IMR-90 (cell line): ENCODE measurements at regions not wholly inside any gene's neighbourhood (a gene's known extent, or its start where the extent isn't known, plus 50 kb on each side); places are given as distances from the start of the nearest gene placed in this dataset.

Experiments used
- ATAC-seq: fragments of 200-7000 bp; cut with Tn5 transposase; 2 replicates; pipeline ENCODE4 v1.9.1; 2020; ENCODE audit warnings: low read depth, mild to moderate bottlenecking, moderate library complexity
- BruUV-seq: library from RNA; stranded (reverse); fragments of 400-500 nt; replicated peaks from 2 replicates; lab custom pipeline; 2021; lab: Mats Ljungman, UMichigan
- CTCF ChIA-PET: fragments of 300-600 bp; formaldehyde crosslinking; extraction: SDS; loops from one replicate; lab custom pipeline; 2021; ENCODE audit warnings: antibody characterized with exemption; lab: Yijun Ruan, JAX
- POLR2A ChIA-PET: fragments of 300-600 bp; sonication (Branson Sonifier 250); formaldehyde crosslinking; loops from one replicate; lab custom pipeline; 2022; ENCODE audit warnings: antibody characterized with exemption; ENCODE audit not compliant: unreplicated experiment; lab: Charles Lee
- DNase-seq: peaks from one replicate; pipeline ENCODE4 v3.0.0; 2013
- H2AFZ ChIP-seq: replicated peaks from 2 replicates; pipeline ENCODE3; 2013; ENCODE audit warnings: low read length, mild to moderate bottlenecking; ENCODE audit not compliant: poor library complexity
- H2AK5ac ChIP-seq: 2 replicates; pipeline ENCODE4 v1.6.1; 2013; ENCODE audit warnings: low read depth, low read length, inconsistent platforms
- H2AK9ac ChIP-seq: replicated peaks from 2 replicates; pipeline ENCODE3; 2013; ENCODE audit warnings: mild to moderate bottlenecking, low read depth, low read length, moderate library complexity; ENCODE audit not compliant: poor library complexity
- H2BK120ac ChIP-seq: 2 replicates; pipeline ENCODE4 v1.6.1; 2013; ENCODE audit warnings: low read depth, low read length, inconsistent platforms
- H2BK15ac ChIP-seq: 3 replicates; pipeline ENCODE4 v1.6.1; 2013; ENCODE audit warnings: low read depth, low read length, inconsistent platforms
- H2BK20ac ChIP-seq: 2 replicates; pipeline ENCODE4 v1.6.1; 2013; ENCODE audit warnings: low read depth, mild to moderate bottlenecking, inconsistent platforms, low read length, moderate library complexity
- H2BK5ac ChIP-seq: 2 replicates; pipeline ENCODE4 v1.6.1; 2013; ENCODE audit warnings: mild to moderate bottlenecking, low read depth, low read length, inconsistent platforms; ENCODE audit not compliant: poor library complexity, severe bottlenecking
- H3K14ac ChIP-seq: replicated peaks from 2 replicates; pipeline ENCODE4 v1.6.1; 2013; ENCODE audit warnings: low read depth, low read length, inconsistent platforms
- H3K18ac ChIP-seq: 2 replicates; pipeline ENCODE4 v1.6.1; 2013; ENCODE audit warnings: low read depth, low read length, control low read depth
- H3K23ac ChIP-seq: 2 replicates; pipeline ENCODE4 v1.6.1; 2013; ENCODE audit warnings: low read depth, low read length, inconsistent platforms
- H3K27ac ChIP-seq: 2 replicates; pipeline ENCODE4 v1.5.1; 2013; ENCODE audit warnings: mild to moderate bottlenecking, control low read depth, low read length; ENCODE audit not compliant: insufficient read depth
- H3K27me3 ChIP-seq: 2 replicates; pipeline ENCODE4 v1.6.1; 2013; ENCODE audit warnings: low read length; ENCODE audit not compliant: control insufficient read depth, insufficient read depth
- H3K36me3 ChIP-seq: 2 replicates; pipeline ENCODE4 v1.6.1; 2013; ENCODE audit warnings: low read length, mixed read lengths; ENCODE audit not compliant: control insufficient read depth, insufficient read depth
- H3K4ac ChIP-seq: 2 replicates; pipeline ENCODE4 v1.6.1; 2013; ENCODE audit warnings: low read depth, low read length, inconsistent platforms
- H3K4me1 ChIP-seq: 2 replicates; pipeline ENCODE4 v1.6.1; 2013; ENCODE audit warnings: low read length, mixed read lengths; ENCODE audit not compliant: control insufficient read depth, insufficient read depth
- H3K4me2 ChIP-seq: 2 replicates; pipeline ENCODE4 v1.6.1; 2013; ENCODE audit warnings: low read depth, mild to moderate bottlenecking, control low read depth, low read length, moderate library complexity
- H3K4me3 ChIP-seq: 2 replicates; pipeline ENCODE4 v1.5.1; 2013; ENCODE audit warnings: low read depth, mild to moderate bottlenecking, control low read depth, low read length, moderate library complexity; ENCODE audit not compliant: insufficient read depth
- H3K56ac ChIP-seq: 2 replicates; pipeline ENCODE4 v1.6.1; 2013; ENCODE audit warnings: low read length, inconsistent platforms; ENCODE audit not compliant: insufficient read depth; ENCODE audit errors: extremely low read depth
- H3K79me1 ChIP-seq, 2 experiments: 2 replicates each; pipeline ENCODE4 v1.6.1; 2013; ENCODE audit warnings: low read length in 2 of 2, inconsistent platforms in 1 of 2, low read depth in 1 of 2
- H3K9ac ChIP-seq: 2 replicates; pipeline ENCODE4 v1.6.1; 2013; ENCODE audit warnings: low read depth, low read length, control low read depth
- H3K9me1 ChIP-seq: 2 replicates; pipeline ENCODE4 v1.6.1; 2013; ENCODE audit warnings: low read length, inconsistent platforms; ENCODE audit not compliant: insufficient read depth
- H3K9me3 ChIP-seq: 2 replicates; pipeline ENCODE4 v1.6.1; 2013; ENCODE audit warnings: low read length; ENCODE audit not compliant: control insufficient read depth, insufficient read depth
- H4K20me1 ChIP-seq: 2 replicates; pipeline ENCODE4 v1.6.1; 2013; ENCODE audit warnings: low read length, inconsistent platforms; ENCODE audit not compliant: insufficient read depth
- H4K5ac ChIP-seq: 2 replicates; pipeline ENCODE4 v1.6.1; 2013; ENCODE audit warnings: mild to moderate bottlenecking, low read depth, low read length, control low read depth
- H4K8ac ChIP-seq, 2 experiments: 2 replicates each; pipeline ENCODE4 v1.6.1; 2013; ENCODE audit warnings: low read depth in 2 of 2, low read length in 2 of 2, control low read depth in 1 of 2, inconsistent platforms in 1 of 2
- H4K91ac ChIP-seq: 2 replicates; pipeline ENCODE4 v1.6.1; 2013; ENCODE audit warnings: low read depth, low read length, inconsistent platforms; ENCODE audit not compliant: insufficient read depth
- BHLHE40 ChIP-seq: fragments of 150-350 bp; IDR thresholded peaks from 2 replicates; pipeline ENCODE4 v1.6.1; 2016; ENCODE audit warnings: mild to moderate bottlenecking, low read depth, low read length
- MAZ ChIP-seq: IDR thresholded peaks from 2 replicates; pipeline ENCODE4 v1.6.1; 2012; ENCODE audit warnings: low read depth, mild to moderate bottlenecking, low read length, improper control_type of control experiment, moderate library complexity, borderline replicate concordance
- MXI1 ChIP-seq: IDR thresholded peaks from 2 replicates; pipeline ENCODE4 v1.6.1; 2012; ENCODE audit warnings: low read depth, mild to moderate bottlenecking, low read length, moderate library complexity, borderline replicate concordance
- NFE2L2 ChIP-seq: fragments of 150-350 bp; IDR thresholded peaks from 2 replicates; pipeline ENCODE4 v1.6.1; 2016; ENCODE audit warnings: low read depth, mild to moderate bottlenecking, low read length
- RCOR1 ChIP-seq: IDR thresholded peaks from 2 replicates; pipeline ENCODE4 v1.6.1; 2012; ENCODE audit warnings: mild to moderate bottlenecking, low read length, improper control_type of control experiment; ENCODE audit not compliant: insufficient replicate concordance
- RFX5 ChIP-seq: IDR thresholded peaks from 2 replicates; pipeline ENCODE4 v1.8.0; 2012; ENCODE audit warnings: low read depth, mild to moderate bottlenecking, low read length, moderate library complexity
- WGBS, 2 experiments: methylation state at CpG; one replicate each; pipeline versions ENCODE4 v1.1.5 to v1.1.7; 2013; ENCODE audit warnings: missing lambda C conversion rate in 2 of 2; ENCODE audit not compliant: insufficient read length in 1 of 2; ENCODE audit errors: extremely low coverage in 2 of 2; 5-methylcytosine and 5-hydroxymethylcytosine counted together
- dilution Hi-C: fragments of 300-500 bp; cut with HindIII; formaldehyde crosslinking; loops from one replicate; pipeline ENCODE4 v1.14.3; 2018; ENCODE audit warnings: low sequenced_read_pairs; ENCODE audit not compliant: unreplicated experiment
- in situ Hi-C: fragments of 300-500 bp; cut with MboI; formaldehyde crosslinking; loops from 3 replicates; pipeline ENCODE4 v1.14.3; 2019; ENCODE audit warnings: low sequenced_read_pairs, inconsistent platforms, mixed read lengths
- intact Hi-C: fragments of 100-400 bp; cut with micrococcal nuclease; formaldehyde crosslinking; loops from 2 replicates; pipeline ENCODE4 v1.10.0; 2022
- TF ChIP-seq, protein P1 (sequence below): fragments of 150-350 bp; IDR thresholded peaks from 2 replicates; pipeline ENCODE4 v1.6.1; 2016; ENCODE audit warnings: low read depth, mild to moderate bottlenecking, low read length, moderate library complexity, borderline replicate concordance
- TF ChIP-seq, protein P2 (sequence below): fragments of 150-350 bp; IDR thresholded peaks from 2 replicates; pipeline ENCODE4 v1.6.1; 2017; ENCODE audit warnings: mild to moderate bottlenecking, antibody characterized with exemption, low read length, low read depth

DNA sequence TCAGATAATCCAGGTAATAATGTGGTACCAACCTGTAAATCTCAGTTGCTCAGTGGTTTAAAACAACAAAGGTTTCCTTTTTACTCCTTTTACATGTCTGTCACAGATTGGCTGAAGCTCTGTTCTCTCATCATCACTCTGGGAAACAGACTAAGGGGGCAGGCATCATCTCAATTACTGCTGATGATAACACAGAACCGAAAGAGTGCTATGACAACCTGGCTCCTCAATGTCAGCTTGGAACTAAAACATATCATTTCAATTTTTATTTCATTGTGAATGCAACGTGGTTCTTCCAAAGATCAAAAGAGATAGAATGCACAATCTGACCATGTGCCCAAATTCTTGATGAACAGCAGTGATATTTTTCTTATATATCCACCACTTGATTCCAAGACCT, 1315.0 kb upstream of the CDH2 start:
- H4K5ac ChIP-seq = no peak overlapping the region
- DNase-seq = no peak
- H3K9ac ChIP-seq = no peak overlapping the region
- intact Hi-C loops (no loop called here), dilution Hi-C loops (no loop called here), in situ Hi-C loops (no loop called here)
- no peaks in the 10 kb centered on the region for H3K9me1 ChIP-seq
- H3K27ac ChIP-seq = no peak overlapping the region
- TF ChIP-seq MAZ = no peak
- no peak for TF ChIP-seq MXI1
- TF ChIP-seq, protein P1, sequence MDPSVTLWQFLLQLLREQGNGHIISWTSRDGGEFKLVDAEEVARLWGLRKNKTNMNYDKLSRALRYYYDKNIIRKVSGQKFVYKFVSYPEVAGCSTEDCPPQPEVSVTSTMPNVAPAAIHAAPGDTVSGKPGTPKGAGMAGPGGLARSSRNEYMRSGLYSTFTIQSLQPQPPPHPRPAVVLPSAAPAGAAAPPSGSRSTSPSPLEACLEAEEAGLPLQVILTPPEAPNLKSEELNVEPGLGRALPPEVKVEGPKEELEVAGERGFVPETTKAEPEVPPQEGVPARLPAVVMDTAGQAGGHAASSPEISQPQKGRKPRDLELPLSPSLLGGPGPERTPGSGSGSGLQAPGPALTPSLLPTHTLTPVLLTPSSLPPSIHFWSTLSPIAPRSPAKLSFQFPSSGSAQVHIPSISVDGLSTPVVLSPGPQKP = no peak
- TF ChIP-seq, protein P2, sequence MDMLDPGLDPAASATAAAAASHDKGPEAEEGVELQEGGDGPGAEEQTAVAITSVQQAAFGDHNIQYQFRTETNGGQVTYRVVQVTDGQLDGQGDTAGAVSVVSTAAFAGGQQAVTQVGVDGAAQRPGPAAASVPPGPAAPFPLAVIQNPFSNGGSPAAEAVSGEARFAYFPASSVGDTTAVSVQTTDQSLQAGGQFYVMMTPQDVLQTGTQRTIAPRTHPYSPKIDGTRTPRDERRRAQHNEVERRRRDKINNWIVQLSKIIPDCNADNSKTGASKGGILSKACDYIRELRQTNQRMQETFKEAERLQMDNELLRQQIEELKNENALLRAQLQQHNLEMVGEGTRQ = no peak
- TF ChIP-seq NFE2L2 = no peak
- TF ChIP-seq BHLHE40 = no peak
- TF ChIP-seq RFX5 = no peak
- no peak for TF ChIP-seq RCOR1
- H3K4me1 ChIP-seq = no peaks in the 10 kb centered on the region
- H2BK20ac ChIP-seq = no peak overlapping the region
- no peak overlapping the region for H2AFZ ChIP-seq
- H3K18ac ChIP-seq = no peak overlapping the region
- ATAC-seq = no peak
- no peak overlapping the region for H2BK15ac ChIP-seq
- H3K9me3 ChIP-seq = no peaks in the 10 kb centered on the region; the same call in 1 of the 2 replicates
- BruUV-seq = no TSS peak
- no peaks in the 10 kb centered on the region for H3K36me3 ChIP-seq
- no peak overlapping the region for H2AK9ac ChIP-seq
- no peaks in the 10 kb centered on the region for H3K27me3 ChIP-seq
- no peak overlapping the region for H2AK5ac ChIP-seq
- H2BK5ac ChIP-seq = no peak overlapping the region
- ChIA-PET CTCF (no interaction called here), POLR2A (no interaction called here)
- H4K8ac ChIP-seq = no peak overlapping the region
- H3K79me1 ChIP-seq = no peaks in the 10 kb centered on the region
- no peak overlapping the region for H3K4me3 ChIP-seq
- H3K4ac ChIP-seq = no peak overlapping the region
- H2BK120ac ChIP-seq = no peak overlapping the region
- no peak overlapping the region for H3K56ac ChIP-seq
- H3K4me2 ChIP-seq = no peak overlapping the region
- H3K23ac ChIP-seq = no peak overlapping the region
- WGBS, 2 experiments = no CpG with 5 or more reads among the region's 2 CpGs
- H4K91ac ChIP-seq = no peak overlapping the region
- no peak overlapping the region for H3K14ac ChIP-seq
- H4K20me1 ChIP-seq = no peaks in the 10 kb centered on the region
